SK-N-SH (cell line): ENCODE measurements at regions not wholly inside any gene's neighbourhood (a gene's known extent, or its start where the extent isn't known, plus 50 kb on each side); places are given as distances from the start of the nearest gene placed in this dataset.

Experiments used
- CTCF ChIA-PET: fragments of 300-600, 350-600 bp; formaldehyde crosslinking; extraction: SDS; loops from one replicate; lab custom pipeline; 2021; lab: Yijun Ruan, JAX
- POLR2A ChIA-PET: fragments of 350-600 bp; sonication (Branson Sonifier 250); formaldehyde crosslinking; extraction: SDS; loops from one replicate; lab custom pipeline; 2020; ENCODE audit warnings: antibody characterized with exemption, inconsistent platforms; lab: Yijun Ruan, JAX
- DNase-seq: peaks from one replicate; pipeline ENCODE4 v3.0.0; 2012
- H2AFZ ChIP-seq: fragments of 200-600 bp; sonication (generic); 2 replicates; pipeline ENCODE4 v1.8.1; 2016; ENCODE audit warnings: antibody characterized with exemption, mild to moderate bottlenecking, low read depth
- H3F3A ChIP-seq: fragments of 200-600 bp; sonication (generic); replicated peaks from 2 replicates; pipeline ENCODE3; 2016; ENCODE audit warnings: antibody characterized with exemption, mild to moderate bottlenecking; ENCODE audit not compliant: insufficient read depth
- H3K27ac ChIP-seq, 2 experiments: fragments of 200-500 bp in 1 of 2; fragments of 200-600 bp in 1 of 2; sonication (Bioruptor generic) in 1 of 2; sonication (generic), shearing (Covaris generic) in 1 of 2; 2 replicates each; pipeline versions ENCODE4 v1.5.1 to v1.6.1; 2014 to 2016; ENCODE audit warnings: low read depth in 2 of 2, inconsistent platforms in 1 of 2, low read length in 1 of 2, mild to moderate bottlenecking in 1 of 2, mixed read lengths in 1 of 2
- H3K27me3 ChIP-seq: fragments of 200-600 bp; sonication (generic), shearing (Covaris generic); 2 replicates; pipeline ENCODE4 v1.6.1; 2016; ENCODE audit warnings: mixed run types; ENCODE audit not compliant: insufficient read depth
- H3K36me3 ChIP-seq, 2 experiments: fragments of 200-500 bp in 1 of 2; fragments of 200-600 bp in 1 of 2; sonication (Bioruptor generic) in 1 of 2; sonication (generic) in 1 of 2; replicated peaks in 1 of 2; 2 replicates each; pipeline versions ENCODE3 to v1.5.1; 2014 to 2016; ENCODE audit warnings: low read length in 1 of 2, mild to moderate bottlenecking in 1 of 2; ENCODE audit not compliant: insufficient read depth in 2 of 2, control insufficient read depth in 1 of 2
- H3K4me1 ChIP-seq, 2 experiments: fragments of 200-500 bp in 1 of 2; fragments of 200-600 bp in 1 of 2; sonication (Bioruptor generic) in 1 of 2; sonication (generic), shearing (Covaris generic) in 1 of 2; 2 replicates each; pipeline versions ENCODE4 v1.5.1 to v1.6.1; 2014 to 2016; ENCODE audit warnings: low read depth in 1 of 2, low read length in 1 of 2, mixed run types in 1 of 2; ENCODE audit not compliant: insufficient read depth in 2 of 2, control insufficient read depth in 1 of 2
- H3K4me2 ChIP-seq: fragments of 200-600 bp; sonication (generic), shearing (Covaris generic); 2 replicates; pipeline ENCODE4 v1.6.1; 2017; ENCODE audit warnings: mixed run types
- H3K4me3 ChIP-seq, 2 experiments: fragments of 200-500 bp in 1 of 2; fragments of 200-600 bp in 1 of 2; sonication (Bioruptor generic) in 1 of 2; sonication (generic), shearing (Covaris generic) in 1 of 2; 2 replicates each; pipeline versions ENCODE4 v1.5.1 to v1.8.1; 2014 to 2016; ENCODE audit warnings: low read depth in 2 of 2, inconsistent platforms in 1 of 2, low read length in 1 of 2, mild to moderate bottlenecking in 1 of 2, mixed read lengths in 1 of 2, moderate library complexity in 1 of 2
- H3K79me2 ChIP-seq: fragments of 200-600 bp; sonication (generic); 2 replicates; pipeline ENCODE4 v1.8.1; 2017; ENCODE audit warnings: mild to moderate bottlenecking; ENCODE audit not compliant: insufficient read depth
- H3K9ac ChIP-seq: fragments of 200-600 bp; sonication (generic); 2 replicates; pipeline ENCODE4 v1.6.1; 2017; ENCODE audit warnings: mixed run types
- H3K9me2 ChIP-seq: fragments of 200-600 bp; sonication (generic); 2 replicates; pipeline ENCODE4 v1.6.1; 2017; ENCODE audit warnings: mixed run types
- H3K9me3 ChIP-seq: fragments of 200-600 bp; sonication (generic); 2 replicates; pipeline ENCODE4 v1.6.1; 2017; ENCODE audit warnings: mixed run types, mild to moderate bottlenecking, moderate library complexity
- H4K20me1 ChIP-seq: fragments of 200-600 bp; sonication (generic); 2 replicates; pipeline ENCODE4 v1.6.1; 2017; ENCODE audit warnings: mild to moderate bottlenecking, mixed run types; ENCODE audit not compliant: insufficient read depth
- CHD2 ChIP-seq: fragments of 150-350 bp; IDR thresholded peaks from 2 replicates; pipeline ENCODE4 v1.6.1; 2018; ENCODE audit warnings: low read length; ENCODE audit not compliant: partially characterized antibody
- CTCF ChIP-seq: fragments of 200-600 bp; sonication (generic); IDR thresholded peaks from 2 replicates; pipeline ENCODE4 v1.6.1; 2017; ENCODE audit warnings: antibody characterized with exemption, mild to moderate bottlenecking, moderate library complexity
- ELF1 ChIP-seq: IDR thresholded peaks from 2 replicates; pipeline ENCODE4 v1.4.0; 2012
- EP300 ChIP-seq, 2 experiments: IDR thresholded peaks; 2 replicates each; pipeline versions ENCODE4 v1.4.0 to v1.6.1; 2012; ENCODE audit warnings: borderline replicate concordance in 1 of 2, low read depth in 1 of 2, low read length in 1 of 2
- EZH2phosphoT487 ChIP-seq: fragments of 200-600 bp; sonication (generic); IDR thresholded peaks from 2 replicates; pipeline ENCODE4 v1.6.1; 2017; ENCODE audit warnings: low read depth, mixed run types, mild to moderate bottlenecking, antibody characterized with exemption, moderate library complexity, borderline replicate concordance
- GABPA ChIP-seq: IDR thresholded peaks from 2 replicates; pipeline ENCODE4 v1.4.0; 2012; ENCODE audit warnings: low read depth, mild to moderate bottlenecking
- GATA2 ChIP-seq: sonication (generic); formaldehyde crosslinking; IDR thresholded peaks from 2 replicates; pipeline ENCODE4 v1.5.0; 2020; ENCODE audit warnings: mild to moderate bottlenecking, missing genetic modification reagents
- MXI1 ChIP-seq: IDR thresholded peaks from 2 replicates; pipeline ENCODE4 v1.6.1; 2012; ENCODE audit warnings: mild to moderate bottlenecking, low read depth, low read length, improper control_type of control experiment
- NFIC ChIP-seq: IDR thresholded peaks from 2 replicates; pipeline ENCODE4 v1.4.0; 2012; ENCODE audit warnings: borderline replicate concordance
- RFX5 ChIP-seq: IDR thresholded peaks from 2 replicates; pipeline ENCODE4 v1.6.1; 2012; ENCODE audit warnings: mild to moderate bottlenecking, improper control_type of control experiment, low read length
- TCF12 ChIP-seq: IDR thresholded peaks from 2 replicates; pipeline ENCODE4 v1.4.0; 2012
- TEAD4 ChIP-seq: IDR thresholded peaks from 2 replicates; pipeline ENCODE4 v1.4.0; 2012; ENCODE audit warnings: mild to moderate bottlenecking, borderline replicate concordance; ENCODE audit not compliant: insufficient read depth
- WGBS: methylation state at CpG from one replicate; pipeline ENCODE4 v1.1.6; 2017; ENCODE audit warnings: low lambda C conversion rate; 5-methylcytosine and 5-hydroxymethylcytosine counted together
- TF ChIP-seq, protein P1 (sequence below): fragments of 150-350 bp; IDR thresholded peaks from 2 replicates; pipeline ENCODE4 v1.6.1; 2016; ENCODE audit warnings: mild to moderate bottlenecking, low read depth, low read length
- TF ChIP-seq, protein P2 (sequence below): IDR thresholded peaks from 2 replicates; pipeline ENCODE4 v1.4.0; 2012; ENCODE audit warnings: low read depth, borderline replicate concordance

- no peak overlapping the region for H2AFZ ChIP-seq
- ChIA-PET CTCF (no interaction called here), POLR2A (no interaction called here)
- H3K27me3 ChIP-seq: no peaks in the 10 kb centered on the region
- DNase-seq: no peak
- 38% methylated on average over 2 of the region's 2 CpGs for WGBS
- no peaks in the 10 kb centered on the region for H3F3A ChIP-seq
- no peaks in the 10 kb centered on the region for H3K9me2 ChIP-seq
- no peak overlapping the region for H3K4me3 ChIP-seq
- H4K20me1 ChIP-seq: no peaks in the 10 kb centered on the region
- H3K4me2 ChIP-seq: no peak overlapping the region
- no peak overlapping the region for H3K27ac ChIP-seq
- no peaks in the 10 kb centered on the region for H3K79me2 ChIP-seq
- H3K36me3 ChIP-seq: no peaks in the 10 kb centered on the region
- no peaks in the 10 kb centered on the region for H3K4me1 ChIP-seq
- H3K9ac ChIP-seq: no peak overlapping the region
- H3K9me3 ChIP-seq: no peaks in the 10 kb centered on the region
- no peak for TF ChIP-seq CHD2
- TF ChIP-seq TCF12: no peak
- TF ChIP-seq ELF1: no peak
- TF ChIP-seq GABPA: no peak
- no peak for TF ChIP-seq CTCF
- TF ChIP-seq GATA2: no peak
- no peak for TF ChIP-seq NFIC
- TF ChIP-seq, protein P1, sequence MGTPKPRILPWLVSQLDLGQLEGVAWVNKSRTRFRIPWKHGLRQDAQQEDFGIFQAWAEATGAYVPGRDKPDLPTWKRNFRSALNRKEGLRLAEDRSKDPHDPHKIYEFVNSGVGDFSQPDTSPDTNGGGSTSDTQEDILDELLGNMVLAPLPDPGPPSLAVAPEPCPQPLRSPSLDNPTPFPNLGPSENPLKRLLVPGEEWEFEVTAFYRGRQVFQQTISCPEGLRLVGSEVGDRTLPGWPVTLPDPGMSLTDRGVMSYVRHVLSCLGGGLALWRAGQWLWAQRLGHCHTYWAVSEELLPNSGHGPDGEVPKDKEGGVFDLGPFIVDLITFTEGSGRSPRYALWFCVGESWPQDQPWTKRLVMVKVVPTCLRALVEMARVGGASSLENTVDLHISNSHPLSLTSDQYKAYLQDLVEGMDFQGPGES: no peak
- TF ChIP-seq, all 33 proteins: peak for 0
Measured at GRCh38 chr13:42394711-42395085, 122.7 kb downstream of the AKAP11 start.

DNA sequence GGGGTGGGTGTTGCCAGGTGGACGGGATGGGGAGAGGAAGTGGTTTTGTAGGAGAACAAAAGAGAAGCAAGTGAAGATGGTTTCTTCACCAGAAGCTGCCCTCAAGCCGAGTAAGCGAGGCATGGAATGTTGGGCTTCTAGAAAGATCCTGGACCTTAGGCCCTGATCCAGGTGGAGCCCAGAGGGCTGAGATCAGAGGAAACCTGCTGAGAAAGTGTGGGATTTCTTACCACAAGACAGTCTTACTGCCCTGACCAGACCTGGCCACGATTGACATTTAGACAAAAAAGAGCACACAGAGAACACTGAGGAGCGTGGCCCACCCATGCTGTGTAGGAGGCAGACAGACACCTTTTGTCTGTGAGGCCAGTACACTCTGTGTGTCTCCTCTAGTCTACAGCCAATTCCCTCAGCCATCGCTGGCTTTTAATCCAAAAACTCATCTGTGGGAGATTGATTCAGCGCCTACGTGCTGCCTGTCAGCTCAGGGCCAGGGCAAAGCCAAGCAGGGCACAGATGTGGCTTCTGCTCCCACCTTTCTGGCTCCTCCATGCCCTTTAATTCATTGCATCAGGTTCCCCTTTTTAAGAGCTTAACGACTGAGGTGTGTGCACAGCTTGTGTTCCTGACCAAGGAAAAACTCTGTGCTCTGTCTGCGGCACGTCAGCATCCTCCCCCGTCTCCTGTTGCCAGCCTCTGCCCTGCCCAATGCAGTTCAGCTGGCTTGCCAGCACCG lies 123.3 kb downstream of the AKAP11 start:
- Histone ChIP-seq H3K9me3 (no peaks in the 10 kb centered on the region), H3F3A (no peaks in the 10 kb centered on the region), H3K27me3 (no peaks in the 10 kb centered on the region), H2AFZ (no peak overlapping the region), H3K27ac (no peak overlapping the region), H3K36me3 (no peaks in the 10 kb centered on the region), H4K20me1 (no peaks in the 10 kb centered on the region), H3K79me2 (no peaks in the 10 kb centered on the region), H3K4me1 (no peaks in the 10 kb centered on the region), H3K9me2 (no peaks in the 10 kb centered on the region), H3K9ac (no peak overlapping the region), H3K4me2 (no peak overlapping the region), H3K4me3 (no peak overlapping the region)
- TF ChIP-seq CTCF (no peak), NFIC (no peak), EP300 (IDR thresholded peaks at IDR 0.05; ENCODE audit: borderline replicate concordance in 1 of 2, low read depth in 1 of 2, low read length in 1 of 2) (no peak), MXI1 (no peak), EZH2phosphoT487 (no peak), GABPA (no peak), RFX5 (no peak), ELF1 (no peak), TEAD4 (no peak)
- TF ChIP-seq, protein P2, sequence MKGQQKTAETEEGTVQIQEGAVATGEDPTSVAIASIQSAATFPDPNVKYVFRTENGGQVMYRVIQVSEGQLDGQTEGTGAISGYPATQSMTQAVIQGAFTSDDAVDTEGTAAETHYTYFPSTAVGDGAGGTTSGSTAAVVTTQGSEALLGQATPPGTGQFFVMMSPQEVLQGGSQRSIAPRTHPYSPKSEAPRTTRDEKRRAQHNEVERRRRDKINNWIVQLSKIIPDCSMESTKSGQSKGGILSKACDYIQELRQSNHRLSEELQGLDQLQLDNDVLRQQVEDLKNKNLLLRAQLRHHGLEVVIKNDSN: no peak
- 46% methylated on average over 13 of the region's 13 CpGs for WGBS
- DNase-seq: no peak
- POLR2A ChIA-PET: no interaction called here
- CTCF ChIA-PET: no interaction called here
